ENCODE measurements at regions not wholly inside any gene's neighbourhood (a gene's known extent, or its start where the extent isn't known, plus 50 kb on each side); places are given as distances from the start of the nearest gene placed in this dataset.

- no peak for DNase-seq
- in situ Hi-C loops (cut with HindIII; ENCODE audit: low pct_ligation_motif_present, low pct_unique_long_range_greater_than_20kb, low sequenced_read_pairs) = no loop called here
Observed at GRCh38 chr6:95958686-95959085, 57.1 kb upstream of the FUT9 start.

GRCh38 chr6:95959261-95959660, 56.5 kb upstream of the FUT9 start:
- in situ Hi-C loops (cut with HindIII; ENCODE audit: low pct_ligation_motif_present, low pct_unique_long_range_greater_than_20kb, low sequenced_read_pairs) = no loop called here
- no peak for DNase-seq
